SK-N-SH (cell line): ENCODE measurements at regions not wholly inside any gene's neighbourhood (a gene's known extent, or its start where the extent isn't known, plus 50 kb on each side); places are given as distances from the start of the nearest gene placed in this dataset.
"Not testable (repeated sequence)": the region's sequence is repeated elsewhere in the genome, so short reads cannot be mapped to it uniquely, and the experiment has no call there.

Experiments used
- CTCF ChIA-PET: fragments of 300-600, 350-600 bp; formaldehyde crosslinking; extraction: SDS; loops from one replicate; lab custom pipeline; 2021; lab: Yijun Ruan, JAX
- POLR2A ChIA-PET: fragments of 350-600 bp; sonication (Branson Sonifier 250); formaldehyde crosslinking; extraction: SDS; loops from one replicate; lab custom pipeline; 2020; ENCODE audit warnings: antibody characterized with exemption, inconsistent platforms; lab: Yijun Ruan, JAX
- DNase-seq: peaks from one replicate; pipeline ENCODE4 v3.0.0; 2012
- H2AFZ ChIP-seq: fragments of 200-600 bp; sonication (generic); 2 replicates; pipeline ENCODE4 v1.8.1; 2016; ENCODE audit warnings: antibody characterized with exemption, mild to moderate bottlenecking, low read depth
- H3F3A ChIP-seq: fragments of 200-600 bp; sonication (generic); replicated peaks from 2 replicates; pipeline ENCODE3; 2016; ENCODE audit warnings: antibody characterized with exemption, mild to moderate bottlenecking; ENCODE audit not compliant: insufficient read depth
- H3K27ac ChIP-seq, 2 experiments: fragments of 200-500 bp in 1 of 2; fragments of 200-600 bp in 1 of 2; sonication (Bioruptor generic) in 1 of 2; sonication (generic), shearing (Covaris generic) in 1 of 2; 2 replicates each; pipeline versions ENCODE4 v1.5.1 to v1.6.1; 2014 to 2016; ENCODE audit warnings: low read depth in 2 of 2, inconsistent platforms in 1 of 2, low read length in 1 of 2, mild to moderate bottlenecking in 1 of 2, mixed read lengths in 1 of 2
- H3K27me3 ChIP-seq: fragments of 200-600 bp; sonication (generic), shearing (Covaris generic); 2 replicates; pipeline ENCODE4 v1.6.1; 2016; ENCODE audit warnings: mixed run types; ENCODE audit not compliant: insufficient read depth
- H3K36me3 ChIP-seq, 2 experiments: fragments of 200-500 bp in 1 of 2; fragments of 200-600 bp in 1 of 2; sonication (Bioruptor generic) in 1 of 2; sonication (generic) in 1 of 2; replicated peaks in 1 of 2; 2 replicates each; pipeline versions ENCODE3 to v1.5.1; 2014 to 2016; ENCODE audit warnings: low read length in 1 of 2, mild to moderate bottlenecking in 1 of 2; ENCODE audit not compliant: insufficient read depth in 2 of 2, control insufficient read depth in 1 of 2
- H3K4me1 ChIP-seq, 2 experiments: fragments of 200-500 bp in 1 of 2; fragments of 200-600 bp in 1 of 2; sonication (Bioruptor generic) in 1 of 2; sonication (generic), shearing (Covaris generic) in 1 of 2; 2 replicates each; pipeline versions ENCODE4 v1.5.1 to v1.6.1; 2014 to 2016; ENCODE audit warnings: low read depth in 1 of 2, low read length in 1 of 2, mixed run types in 1 of 2; ENCODE audit not compliant: insufficient read depth in 2 of 2, control insufficient read depth in 1 of 2
- H3K4me2 ChIP-seq: fragments of 200-600 bp; sonication (generic), shearing (Covaris generic); 2 replicates; pipeline ENCODE4 v1.6.1; 2017; ENCODE audit warnings: mixed run types
- H3K4me3 ChIP-seq, 2 experiments: fragments of 200-500 bp in 1 of 2; fragments of 200-600 bp in 1 of 2; sonication (Bioruptor generic) in 1 of 2; sonication (generic), shearing (Covaris generic) in 1 of 2; 2 replicates each; pipeline versions ENCODE4 v1.5.1 to v1.8.1; 2014 to 2016; ENCODE audit warnings: low read depth in 2 of 2, inconsistent platforms in 1 of 2, low read length in 1 of 2, mild to moderate bottlenecking in 1 of 2, mixed read lengths in 1 of 2, moderate library complexity in 1 of 2
- H3K79me2 ChIP-seq: fragments of 200-600 bp; sonication (generic); 2 replicates; pipeline ENCODE4 v1.8.1; 2017; ENCODE audit warnings: mild to moderate bottlenecking; ENCODE audit not compliant: insufficient read depth
- H3K9ac ChIP-seq: fragments of 200-600 bp; sonication (generic); 2 replicates; pipeline ENCODE4 v1.6.1; 2017; ENCODE audit warnings: mixed run types
- H3K9me2 ChIP-seq: fragments of 200-600 bp; sonication (generic); 2 replicates; pipeline ENCODE4 v1.6.1; 2017; ENCODE audit warnings: mixed run types
- H3K9me3 ChIP-seq: fragments of 200-600 bp; sonication (generic); 2 replicates; pipeline ENCODE4 v1.6.1; 2017; ENCODE audit warnings: mixed run types, mild to moderate bottlenecking, moderate library complexity
- H4K20me1 ChIP-seq: fragments of 200-600 bp; sonication (generic); 2 replicates; pipeline ENCODE4 v1.6.1; 2017; ENCODE audit warnings: mild to moderate bottlenecking, mixed run types; ENCODE audit not compliant: insufficient read depth
- CHD2 ChIP-seq: fragments of 150-350 bp; IDR thresholded peaks from 2 replicates; pipeline ENCODE4 v1.6.1; 2018; ENCODE audit warnings: low read length; ENCODE audit not compliant: partially characterized antibody
- CTCF ChIP-seq: fragments of 200-600 bp; sonication (generic); IDR thresholded peaks from 2 replicates; pipeline ENCODE4 v1.6.1; 2017; ENCODE audit warnings: antibody characterized with exemption, mild to moderate bottlenecking, moderate library complexity
- FOSL2 ChIP-seq: IDR thresholded peaks from 2 replicates; pipeline ENCODE4 v1.4.0; 2012; ENCODE audit warnings: low read depth, mild to moderate bottlenecking, moderate library complexity, borderline replicate concordance
- FOXJ3 ChIP-seq: sonication (generic); formaldehyde crosslinking; IDR thresholded peaks from 2 replicates; pipeline ENCODE4 v1.5.1; 2020; ENCODE audit warnings: mild to moderate bottlenecking, missing genetic modification reagents
- IRF3 ChIP-seq: fragments of 150-350 bp; IDR thresholded peaks from 2 replicates; pipeline ENCODE4 v1.6.1; 2016; ENCODE audit warnings: mild to moderate bottlenecking, low read depth, low read length
- MEF2A ChIP-seq: IDR thresholded peaks from 2 replicates; pipeline ENCODE4 v1.4.0; 2012; ENCODE audit warnings: low read depth, borderline replicate concordance
- NRF1 ChIP-seq: IDR thresholded peaks from 2 replicates; pipeline ENCODE4 v1.6.1; 2012; ENCODE audit warnings: low read depth, mild to moderate bottlenecking, low read length
- POLR2AphosphoS5 ChIP-seq: IDR thresholded peaks from 2 replicates; pipeline ENCODE4 v1.6.1; 2012; ENCODE audit warnings: low read depth, low read length
- RCOR1 ChIP-seq: fragments of 150-350 bp; IDR thresholded peaks from 2 replicates; pipeline ENCODE4 v1.6.1; 2017; ENCODE audit warnings: antibody characterized with exemption, low read length
- REST ChIP-seq: IDR thresholded peaks from 2 replicates; pipeline ENCODE4 v1.6.1; 2012; ENCODE audit warnings: mild to moderate bottlenecking, low read depth, low read length, moderate library complexity
- RXRA ChIP-seq: IDR thresholded peaks from 2 replicates; pipeline ENCODE4 v1.4.0; 2012; ENCODE audit warnings: low read depth, mild to moderate bottlenecking, borderline replicate concordance
- TAF1 ChIP-seq: IDR thresholded peaks from 2 replicates; pipeline ENCODE4 v1.6.1; 2012; ENCODE audit warnings: low read depth, mild to moderate bottlenecking, low read length, moderate library complexity, borderline replicate concordance
- USF2 ChIP-seq: fragments of 150-350 bp; IDR thresholded peaks from 2 replicates; pipeline ENCODE4 v1.6.1; 2017; ENCODE audit warnings: antibody characterized with exemption, low read length, low read depth, borderline replicate concordance
- WGBS: methylation state at CpG from one replicate; pipeline ENCODE4 v1.1.6; 2017; ENCODE audit warnings: low lambda C conversion rate; 5-methylcytosine and 5-hydroxymethylcytosine counted together

GRCh38 chr3:31321620-31322019, 211.1 kb upstream of the STT3B start:
- ChIA-PET POLR2A (no interaction called here), CTCF (interaction anchor here (1.0 kb wide), 1 partner anchor 9 kb away, joined by 3 read pairs; no protein-coding TSS in a partner anchor)

GRCh38 chr3:31322460-31322859, 210.3 kb upstream of the STT3B start:
- Histone ChIP-seq H3K4me3 (no peak overlapping the region), H3K9me3 (no peaks in the 10 kb centered on the region), H3K9ac (no peak overlapping the region)
- TF ChIP-seq RCOR1 (no peak), RXRA (no peak), CHD2 (no peak), CTCF (no peak), TAF1 (no peak), IRF3 (no peak), USF2 (no peak), POLR2AphosphoS5 (no peak), REST (no peak), FOSL2 (no peak), MEF2A (no peak), FOXJ3 (CRISPR knock-in tag) (no peak)
- TF ChIP-seq, all 33 proteins: peak for 0
- H3F3A ChIP-seq, result no peaks in the 10 kb centered on the region
- no peaks in the 10 kb centered on the region for H3K9me2 ChIP-seq
- no peaks in the 10 kb centered on the region for H3K79me2 ChIP-seq
- H3K4me2 ChIP-seq, result no peak overlapping the region
- ChIA-PET CTCF (interaction anchor here (1.0 kb wide), 1 partner anchor 8 kb away, joined by 3 read pairs; no protein-coding TSS in a partner anchor), POLR2A (no interaction called here)
- no peaks in the 10 kb centered on the region for H3K27me3 ChIP-seq
- H3K36me3 ChIP-seq, result no peaks in the 10 kb centered on the region
- H3K27ac ChIP-seq, result no peak overlapping the region
- H2AFZ ChIP-seq, result no peak overlapping the region
- no peak for DNase-seq
- H4K20me1 ChIP-seq, result no peaks in the 10 kb centered on the region
- 52% methylated on average over 4 of the region's 4 CpGs for WGBS
- H3K4me1 ChIP-seq, result no peaks in the 10 kb centered on the region

More at GRCh38 chr3:31321620-31322019, 211.1 kb upstream of the STT3B start:
- no peaks in the 10 kb centered on the region for H3K79me2 ChIP-seq
- no peak overlapping the region for H3K9ac ChIP-seq
- WGBS, result 0% methylated on average over 1 of the region's 1 CpG
- no peaks in the 10 kb centered on the region for H3K27me3 ChIP-seq
- H2AFZ ChIP-seq, result no peak overlapping the region
- no peaks in the 10 kb centered on the region for H3F3A ChIP-seq
- no peaks in the 10 kb centered on the region for H3K4me1 ChIP-seq
- no peaks in the 10 kb centered on the region for H4K20me1 ChIP-seq
- H3K27ac ChIP-seq, result no peak overlapping the region
- no peaks in the 10 kb centered on the region for H3K9me3 ChIP-seq
- H3K4me2 ChIP-seq, result no peak overlapping the region
- TF ChIP-seq POLR2AphosphoS5 (no peak), FOXJ3 (CRISPR knock-in tag) (no peak), MEF2A (no peak), NRF1 (no peak)
- no peaks in the 10 kb centered on the region for H3K36me3 ChIP-seq
- no peak for DNase-seq
- no peaks in the 10 kb centered on the region for H3K9me2 ChIP-seq
- H3K4me3 ChIP-seq, result no peak overlapping the region

- H3K27ac ChIP-seq, H3K9me2 ChIP-seq, H4K20me1 ChIP-seq, H3K4me3 ChIP-seq, H3K9ac ChIP-seq, H3K27me3 ChIP-seq, H3K4me1 ChIP-seq, POLR2A ChIA-PET, DNase-seq, H3F3A ChIP-seq, H3K4me2 ChIP-seq, H3K79me2 ChIP-seq, H2AFZ ChIP-seq, H3K36me3 ChIP-seq, CTCF ChIA-PET, H3K9me3 ChIP-seq: not testable (repeated sequence)
- 78% methylated on average over 3 of the region's 3 CpGs for WGBS
These were observed 204.8 kb upstream of the STT3B start for GRCh38 chr3:31327826-31328357.
